ENCODE measurements at regions not wholly inside any gene's neighbourhood (a gene's known extent, or its start where the extent isn't known, plus 50 kb on each side); places are given as distances from the start of the nearest gene placed in this dataset.
"Not testable (repeated sequence)": the region's sequence is repeated elsewhere in the genome, so short reads cannot be mapped to it uniquely, and the experiment has no call there.

- Mint-ChIP-seq H3K4me1 (peaks cover 0 to 6% (median 0%) of the 10 kb centered on the region in 4 donors), H3K36me3 (no peaks in the 10 kb centered on the region), H3K27me3 (peaks cover 0 to 6% (median 0%) of the 10 kb centered on the region in 5 donors), H3K27ac (no peak overlapping the region), H3K4me3 (no peak overlapping the region), H3K9me3 (no peaks in the 10 kb centered on the region)
- no peak for ATAC-seq
- POLR2A ChIA-PET, result no interaction called here
- DNase-seq, result no peak
These were observed 112.4 kb upstream of the VANGL1 start for GRCh38 chr1:115529216-115529897.

GRCh38 chr1:115528336-115528735, 113.4 kb upstream of the VANGL1 start:
- H3K4me3 Mint-ChIP-seq, DNase-seq, H3K27ac Mint-ChIP-seq, H3K27me3 Mint-ChIP-seq, H3K4me1 Mint-ChIP-seq, H3K36me3 Mint-ChIP-seq, H3K9me3 Mint-ChIP-seq, POLR2A ChIA-PET, ATAC-seq: not testable (repeated sequence)

DNA sequence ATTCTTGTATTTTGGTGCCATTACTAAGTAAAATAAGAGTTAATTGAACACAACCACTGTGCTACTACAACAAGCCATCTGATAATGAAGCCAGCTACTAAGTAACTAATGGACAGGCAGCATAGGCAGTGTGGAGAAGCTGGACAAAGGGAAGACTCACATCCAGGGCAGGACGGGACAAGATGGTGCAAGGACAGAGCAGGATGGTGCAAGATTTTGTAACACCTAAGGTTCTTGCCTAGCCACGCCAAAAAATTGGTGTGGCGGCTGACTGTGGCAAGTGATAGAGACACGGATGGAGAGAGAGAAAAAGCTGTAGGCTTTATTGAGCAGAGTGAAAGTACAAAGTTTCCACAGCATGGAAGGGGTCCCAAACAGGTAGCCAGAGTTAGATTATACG, 114.0 kb upstream of the VANGL1 start:
- H3K36me3 Mint-ChIP-seq, result no peaks in the 10 kb centered on the region

GRCh38 chr1:115526900-115527299, 114.9 kb upstream of the VANGL1 start:
- POLR2A ChIA-PET, result interaction anchor here (0.6 kb wide), 1 partner anchor 109 kb away, joined by 3 read pairs; no protein-coding TSS in a partner anchor
- Mint-ChIP-seq H3K4me1 (peaks cover 0 to 2% (median 0%) of the 10 kb centered on the region in 4 donors), H3K27ac (no peak overlapping the region), H3K9me3 (no peaks in the 10 kb centered on the region), H3K36me3 (no peaks in the 10 kb centered on the region), H3K4me3 (no peak overlapping the region), H3K27me3 (peaks cover 0 to 6% (median 0%) of the 10 kb centered on the region in 5 donors)
- DNase-seq (no peak), ATAC-seq (no peak)

More for the DNA sequence above, 114.0 kb upstream of the VANGL1 start:
- no peak for ATAC-seq
- Mint-ChIP-seq H3K9me3 (no peaks in the 10 kb centered on the region), H3K27ac (no peak overlapping the region), H3K27me3 (peaks cover 0 to 6% (median 0%) of the 10 kb centered on the region in 5 donors), H3K4me1 (peaks cover 0 to 6% (median 0%) of the 10 kb centered on the region in 4 donors), H3K4me3 (no peak overlapping the region)
- DNase-seq, result no peak
- POLR2A ChIA-PET, result no interaction called here

DNA sequence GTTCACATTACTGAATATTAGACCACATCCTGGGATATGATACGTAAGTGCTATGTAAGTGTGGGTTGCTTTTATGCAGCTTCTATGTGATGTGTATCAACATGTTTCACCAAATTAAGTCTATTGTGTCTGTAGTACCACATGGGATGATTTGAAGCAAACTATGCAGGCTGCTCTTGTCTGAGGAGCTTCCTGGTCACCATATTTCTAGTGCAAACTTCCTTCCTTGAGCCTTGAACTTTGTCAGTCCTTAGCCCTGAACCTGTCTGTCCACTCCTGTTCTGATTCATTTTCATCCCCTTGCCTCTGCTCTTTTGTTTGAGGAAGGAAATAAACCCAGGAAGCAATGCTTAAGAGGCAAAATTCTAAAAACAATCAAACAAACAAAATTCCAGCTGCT, 117.5 kb upstream of the VANGL1 start:
- Mint-ChIP-seq H3K4me3 (no peak overlapping the region), H3K4me1 (no peaks in the 10 kb centered on the region), H3K9me3 (no peaks in the 10 kb centered on the region), H3K36me3 (no peaks in the 10 kb centered on the region), H3K27ac (no peak overlapping the region), H3K27me3 (peaks cover 0 to 16% (median 6%) of the 10 kb centered on the region in 5 donors)
- DNase-seq (no peak), ATAC-seq (no peak)
- POLR2A ChIA-PET, result no interaction called here

GRCh38 chr1:115522386-115522785, 119.4 kb upstream of the VANGL1 start:
- Mint-ChIP-seq H3K27ac (no peak overlapping the region), H3K9me3 (peaks cover 0 to 3% (median 0%) of the 10 kb centered on the region in 9 donors), H3K27me3 (peaks cover 0 to 10% (median 7%) of the 10 kb centered on the region in 5 donors), H3K4me1 (no peaks in the 10 kb centered on the region), H3K4me3 (no peak overlapping the region), H3K36me3 (no peaks in the 10 kb centered on the region)
- DNase-seq (no peak), ATAC-seq (no peak)
- POLR2A ChIA-PET, result no interaction called here

GRCh38 chr1:115515270-115515669, 126.5 kb upstream of the VANGL1 start:
- Mint-ChIP-seq H3K27ac (no peak overlapping the region), H3K27me3 (peaks cover 0 to 6% (median 4%) of the 10 kb centered on the region in 5 donors), H3K4me1 (no peaks in the 10 kb centered on the region), H3K9me3 (peaks cover 0 to 3% (median 0%) of the 10 kb centered on the region in 9 donors), H3K4me3 (no peak overlapping the region), H3K36me3 (no peaks in the 10 kb centered on the region)
- DNase-seq, result no peak
- POLR2A ChIA-PET, result no interaction called here
- ATAC-seq, result no peak

- DNase-seq, POLR2A ChIA-PET, H3K9me3 Mint-ChIP-seq, H3K27ac Mint-ChIP-seq, ATAC-seq, H3K4me1 Mint-ChIP-seq, H3K36me3 Mint-ChIP-seq, H3K4me3 Mint-ChIP-seq: not testable (repeated sequence)
- peaks cover 2 to 13% (median 4%) of the 10 kb centered on the region in 5 donors for H3K27me3 Mint-ChIP-seq
These were observed 131.5 kb upstream of the VANGL1 start for GRCh38 chr1:115510226-115510625.

DNA sequence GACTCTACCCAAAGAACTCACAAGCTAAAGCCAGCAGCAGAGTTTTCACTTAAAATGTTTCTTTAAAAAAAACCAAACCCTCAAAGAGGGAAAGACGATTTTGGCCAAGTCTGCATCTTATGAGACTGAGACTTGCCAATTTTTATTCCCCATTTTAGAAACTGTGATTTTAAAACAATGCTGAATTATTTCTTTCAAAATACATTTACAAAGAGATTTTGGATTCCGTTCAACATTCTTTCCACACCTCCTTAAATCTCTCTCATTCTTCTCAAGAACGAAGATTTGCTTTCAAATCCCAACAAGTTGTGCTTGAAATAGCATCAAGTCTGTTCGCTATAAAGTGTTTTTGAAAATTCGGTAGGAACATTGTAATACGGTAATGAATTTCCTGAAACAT, 133.9 kb upstream of the VANGL1 start:
- POLR2A ChIA-PET, result no interaction called here
- ATAC-seq (no peak), DNase-seq (no peak)
- peaks cover 2 to 17% (median 6%) of the 10 kb centered on the region in 5 donors for H3K27me3 Mint-ChIP-seq
- no peaks in the 10 kb centered on the region for H3K9me3 Mint-ChIP-seq
- no peaks in the 10 kb centered on the region for H3K4me1 Mint-ChIP-seq
- H3K4me3 Mint-ChIP-seq, result no peak overlapping the region
- H3K27ac Mint-ChIP-seq, result no peak overlapping the region
- H3K36me3 Mint-ChIP-seq, result no peaks in the 10 kb centered on the region

- H3K27ac Mint-ChIP-seq, result no peak overlapping the region
- no peaks in the 10 kb centered on the region for H3K4me1 Mint-ChIP-seq
- no peaks in the 10 kb centered on the region for H3K36me3 Mint-ChIP-seq
- peaks cover 2 to 21% (median 6%) of the 10 kb centered on the region in 5 donors for H3K27me3 Mint-ChIP-seq
- POLR2A ChIA-PET, result no interaction called here
- DNase-seq (no peak), ATAC-seq (no peak)
- H3K4me3 Mint-ChIP-seq, result no peak overlapping the region
- H3K9me3 Mint-ChIP-seq, result peaks cover 0 to 2% (median 0%) of the 10 kb centered on the region in 9 donors
These were observed 134.7 kb upstream of the VANGL1 start for GRCh38 chr1:115506924-115507589.

DNA sequence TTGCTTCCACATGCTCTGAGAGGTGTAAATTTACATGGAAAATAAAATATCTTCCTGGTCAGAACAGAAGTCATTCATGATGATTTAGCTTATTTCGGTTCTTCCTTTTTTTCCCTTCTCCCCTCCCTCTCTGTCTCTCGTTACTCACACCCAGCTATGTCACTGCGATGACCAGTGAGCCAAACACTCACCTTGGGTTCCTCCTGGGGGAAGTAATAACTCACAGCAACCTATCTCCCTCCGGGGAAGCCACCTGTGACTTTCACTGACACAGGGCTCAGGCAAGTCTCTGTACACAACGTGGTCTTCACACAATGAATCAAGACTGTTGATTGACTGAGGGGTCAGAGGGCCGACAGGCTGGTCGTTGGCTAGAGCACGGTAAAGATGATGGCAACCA, 135.3 kb upstream of the VANGL1 start:
- no peak for ATAC-seq
- Mint-ChIP-seq H3K27ac (no peak overlapping the region), H3K27me3 (peaks cover 2 to 21% (median 6%) of the 10 kb centered on the region in 5 donors)

DNA sequence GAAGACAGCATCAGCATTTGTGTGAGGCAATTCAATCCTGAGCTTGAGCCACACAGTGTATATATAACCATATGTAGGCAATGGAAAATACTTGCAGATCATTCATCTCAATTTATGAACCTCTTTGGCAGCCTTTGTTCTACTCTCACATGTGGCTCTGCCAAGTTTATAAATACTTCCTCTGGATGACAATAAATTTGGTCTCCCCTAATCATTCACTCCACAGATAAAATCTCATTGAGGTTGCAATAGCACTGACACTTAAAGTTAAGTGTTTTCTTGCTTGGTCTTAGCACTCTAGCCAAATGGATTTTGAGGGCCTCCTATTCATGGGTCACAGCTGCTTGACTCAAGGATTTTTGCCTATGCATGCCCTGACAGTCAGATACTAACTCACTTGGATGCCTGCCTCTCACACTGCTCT, 136.6 kb upstream of the VANGL1 start:
- POLR2A ChIA-PET, result no interaction called here
- H3K4me3 Mint-ChIP-seq, result no peak overlapping the region
- H3K9me3 Mint-ChIP-seq, result peaks cover 0 to 2% (median 0%) of the 10 kb centered on the region in 9 donors
- no peaks in the 10 kb centered on the region for H3K36me3 Mint-ChIP-seq
- H3K4me1 Mint-ChIP-seq, result no peaks in the 10 kb centered on the region
- no peak for DNase-seq
- ATAC-seq, result no peak
- H3K27me3 Mint-ChIP-seq, result peaks cover 2 to 21% (median 7%) of the 10 kb centered on the region in 5 donors
- no peak overlapping the region for H3K27ac Mint-ChIP-seq

More for the DNA sequence above, 135.3 kb upstream of the VANGL1 start:
- Mint-ChIP-seq H3K4me1 (no peaks in the 10 kb centered on the region), H3K9me3 (peaks cover 0 to 2% (median 0%) of the 10 kb centered on the region in 9 donors), H3K36me3 (no peaks in the 10 kb centered on the region), H3K4me3 (no peak overlapping the region)
- no peak for DNase-seq
- POLR2A ChIA-PET, result no interaction called here

DNA sequence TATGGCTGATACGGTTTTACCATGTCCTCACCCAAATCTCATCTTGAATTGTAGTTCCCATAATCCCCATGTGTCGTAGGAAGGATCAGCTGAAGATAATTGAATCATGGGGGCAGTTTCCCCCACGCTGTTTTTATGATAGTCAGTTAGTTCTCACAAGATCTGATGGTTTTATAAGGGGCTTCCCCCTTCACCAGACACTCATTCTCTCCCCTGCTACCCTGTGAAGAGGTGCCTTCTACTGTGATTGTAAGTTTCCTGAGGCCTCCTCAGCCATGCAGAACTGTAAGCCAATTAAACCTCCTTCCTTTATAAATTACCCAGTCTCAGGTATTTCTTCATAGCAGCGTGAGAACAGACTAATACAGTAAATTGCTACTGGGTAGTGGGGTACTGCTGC, 139.6 kb upstream of the VANGL1 start:
- H3K9me3 Mint-ChIP-seq, POLR2A ChIA-PET, H3K36me3 Mint-ChIP-seq, H3K27ac Mint-ChIP-seq, DNase-seq, H3K4me1 Mint-ChIP-seq, H3K4me3 Mint-ChIP-seq, ATAC-seq: not testable (repeated sequence)
- peaks cover 2 to 16% (median 5%) of the 10 kb centered on the region in 5 donors for H3K27me3 Mint-ChIP-seq
